Brain microvascular endothelial cell (primary cell): ENCODE measurements at regions not wholly inside any gene's neighbourhood (a gene's known extent, or its start where the extent isn't known, plus 50 kb on each side); places are given as distances from the start of the nearest gene placed in this dataset.
"Not testable (repeated sequence)": the region's sequence is repeated elsewhere in the genome, so short reads cannot be mapped to it uniquely, and the experiment has no call there.

Experiments
- DNase-seq: peaks from one replicate; pipeline ENCODE4 v3.0.0-alpha.2; 2020
- H3K27ac ChIP-seq: fragments of 250-450 bp; sonication (Bioruptor Pico); 2 replicates; pipeline ENCODE4 v1.5.1; 2020; ENCODE audit warnings: mild to moderate bottlenecking, moderate library complexity
- H3K27me3 ChIP-seq: fragments of 250-450 bp; sonication (Bioruptor Pico); replicated peaks from 2 replicates; pipeline ENCODE4 v1.5.1; 2020; ENCODE audit warnings: mild to moderate bottlenecking
- H3K36me3 ChIP-seq: fragments of 250-450 bp; sonication (Bioruptor Pico); replicated peaks from 2 replicates; pipeline ENCODE4 v1.5.1; 2020; ENCODE audit warnings: mild to moderate bottlenecking
- H3K4me3 ChIP-seq: 2 replicates; pipeline ENCODE4 v1.5.1; 2011; ENCODE audit warnings: low read depth, mild to moderate bottlenecking, control low read depth, low read length, moderate library complexity
- CTCF ChIP-seq: IDR thresholded peaks from 2 replicates; pipeline ENCODE4 v1.5.1; 2011; ENCODE audit warnings: low read depth, mild to moderate bottlenecking, moderate library complexity, low read length, control low read depth, inconsistent platforms; ENCODE audit errors: missing control alignments
- in situ Hi-C: cut with HindIII; loops from 2 replicates; pipeline ENCODE4 v1.10.0; 2017; ENCODE audit warnings: low sequenced_read_pairs, low pct_ligation_motif_present

DNA sequence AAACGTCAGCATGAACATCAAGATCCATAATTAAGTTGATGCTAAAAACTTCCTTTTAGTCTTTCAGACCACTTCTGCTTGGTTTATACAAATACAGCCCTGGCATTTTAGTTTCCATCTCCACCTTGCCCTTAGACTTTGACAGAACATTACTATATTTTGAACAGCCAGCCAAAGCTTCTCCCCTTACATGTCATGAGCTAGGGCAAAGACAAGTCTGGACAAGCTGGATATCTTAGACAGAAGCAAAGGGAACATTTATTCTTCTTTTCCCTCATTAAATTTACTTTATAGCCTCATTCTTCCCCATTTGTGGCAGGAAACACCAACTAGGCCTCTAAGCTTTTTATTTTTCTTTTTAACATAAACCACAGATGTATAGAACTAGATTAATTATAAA, 403.3 kb downstream of the SUCLG1 start:
- in situ Hi-C loops = no loop called here
- TF ChIP-seq CTCF = no peak
- no peaks in the 10 kb centered on the region for H3K27me3 ChIP-seq
- no peak for DNase-seq
- H3K27ac ChIP-seq = no peak overlapping the region
- H3K4me3 ChIP-seq = no peak overlapping the region
- H3K36me3 ChIP-seq = no peaks in the 10 kb centered on the region

GRCh38 chr2:84054577-84054976, 404.5 kb downstream of the SUCLG1 start:
- in situ Hi-C loops, H3K27me3 ChIP-seq, H3K36me3 ChIP-seq, H3K4me3 ChIP-seq, DNase-seq, H3K27ac ChIP-seq: not testable (repeated sequence)

GRCh38 chr2:84052913-84053312, 406.2 kb downstream of the SUCLG1 start:
- H3K27ac ChIP-seq = no peak overlapping the region
- in situ Hi-C loops = no loop called here
- no peak overlapping the region for H3K4me3 ChIP-seq
- no peaks in the 10 kb centered on the region for H3K27me3 ChIP-seq
- TF ChIP-seq CTCF = no peak
- no peaks in the 10 kb centered on the region for H3K36me3 ChIP-seq
- DNase-seq = no peak

- Histone ChIP-seq H3K27me3 (no peaks in the 10 kb centered on the region), H3K27ac (no peak overlapping the region), H3K4me3 (no peak overlapping the region), H3K36me3 (no peaks in the 10 kb centered on the region)
- in situ Hi-C loops = no loop called here
- TF ChIP-seq CTCF = no peak
- no peak for DNase-seq
Measured at GRCh38 chr2:84052043-84052442, 407.0 kb downstream of the SUCLG1 start.

DNA sequence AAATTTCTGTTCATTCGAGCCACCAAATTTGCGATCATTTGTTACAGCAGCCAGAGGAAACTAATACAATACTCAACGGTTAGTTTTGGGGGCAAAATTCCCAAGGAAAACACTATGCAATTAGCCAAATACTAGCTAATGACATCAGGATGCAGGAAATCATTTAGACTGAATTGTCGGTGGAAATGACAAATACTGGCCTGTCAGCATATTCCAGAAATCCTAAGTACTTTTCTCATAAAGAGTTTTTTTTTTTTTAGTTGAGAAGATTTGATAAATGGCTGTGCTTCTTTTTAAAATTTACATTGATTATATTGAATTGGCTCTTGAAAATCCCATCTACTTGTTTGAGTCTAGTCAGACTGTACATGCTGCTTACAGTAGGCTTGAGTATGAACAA, 410.1 kb downstream of the SUCLG1 start:
- no peaks in the 10 kb centered on the region for H3K36me3 ChIP-seq
- H3K27ac ChIP-seq = no peak overlapping the region
- TF ChIP-seq CTCF = no peak
- no peak for DNase-seq
- H3K4me3 ChIP-seq = no peak overlapping the region
- in situ Hi-C loops = no loop called here
- H3K27me3 ChIP-seq = no peaks in the 10 kb centered on the region

GRCh38 chr2:84041506-84041905, 417.6 kb downstream of the SUCLG1 start:
- DNase-seq = no peak
- in situ Hi-C loops = no loop called here
- no peak for TF ChIP-seq CTCF

More at GRCh38 chr2:84041506-84041905, 417.6 kb downstream of the SUCLG1 start:
- Histone ChIP-seq H3K4me3 (no peak overlapping the region), H3K27me3 (no peaks in the 10 kb centered on the region), H3K27ac (no peak overlapping the region), H3K36me3 (no peaks in the 10 kb centered on the region)
